ENCODE measurements at regions not wholly inside any gene's neighbourhood (a gene's known extent, or its start where the extent isn't known, plus 50 kb on each side); places are given as distances from the start of the nearest gene placed in this dataset.

GRCh38 chr4:123817025-123817688 is 420.6 kb downstream of the SPRY1 start:
- no TSS peak for BruUV-seq (replicated peaks)
- Histone ChIP-seq H3K4me3 (ENCODE audit: low read depth, low read length, poor library complexity, severe bottlenecking) (no peak overlapping the region), H2AFZ (ENCODE audit: low read length) (no peak overlapping the region), H3K4me1 (ENCODE audit: insufficient read depth, low read length, poor library complexity, severe bottlenecking) (peaks cover 3% of the 10 kb centered on the region), H3K79me2 (ENCODE audit: insufficient read depth, low read depth, low read length) (no peaks in the 10 kb centered on the region), H3K36me3 (ENCODE audit: insufficient read depth, low read length) (no peaks in the 10 kb centered on the region), H3K4me2 (ENCODE audit: low read length) (no peak overlapping the region), H4K20me1 (ENCODE audit: insufficient read depth, low read length) (no peaks in the 10 kb centered on the region), H3K9me3 (ENCODE audit: low read length) (no peaks in the 10 kb centered on the region), H3K9me2 (ENCODE audit: insufficient read depth, low read length) (no peaks in the 10 kb centered on the region), H3K27ac (ENCODE audit: low read depth, low read length, poor library complexity, severe bottlenecking) (no peak overlapping the region)
- TF ChIP-seq EZH2phosphoT487 (IDR thresholded peaks at IDR 0.05; ENCODE audit: borderline replicate concordance, low read depth, low read length) (no peak), CTCF (conservative IDR thresholded peaks at IDR 0.05; ENCODE audit: low read length) (no peak)
- ChIA-PET CTCF (ENCODE audit: unreplicated experiment) (no interaction called here), POLR2A (interaction anchor here (1.1 kb wide), 1 partner anchor 15 kb away, joined by 3 read pairs; no protein-coding TSS in a partner anchor)
- DNase-seq (ENCODE audit: low spot score) = no peak
- intact Hi-C loops (cut with micrococcal nuclease; ENCODE audit: unreplicated experiment) = no loop called here

- Histone ChIP-seq H3K4me3 (ENCODE audit: low read depth, low read length, poor library complexity, severe bottlenecking) (no peak overlapping the region), H3K4me1 (ENCODE audit: insufficient read depth, low read length, poor library complexity, severe bottlenecking) (no peaks in the 10 kb centered on the region), H2AFZ (ENCODE audit: low read length) (no peak overlapping the region), H4K20me1 (ENCODE audit: insufficient read depth, low read length) (no peaks in the 10 kb centered on the region), H3K9me2 (ENCODE audit: insufficient read depth, low read length) (no peaks in the 10 kb centered on the region), H3K36me3 (ENCODE audit: insufficient read depth, low read length) (no peaks in the 10 kb centered on the region), H3K4me2 (ENCODE audit: low read length) (no peak overlapping the region), H3K27ac (ENCODE audit: low read depth, low read length, poor library complexity, severe bottlenecking) (no peak overlapping the region), H3K9me3 (ENCODE audit: low read length) (no peaks in the 10 kb centered on the region), H3K79me2 (ENCODE audit: insufficient read depth, low read depth, low read length) (no peaks in the 10 kb centered on the region)
- no peak for DNase-seq (ENCODE audit: low spot score)
- no TSS peak for BruUV-seq (replicated peaks)
- intact Hi-C loops (cut with micrococcal nuclease; ENCODE audit: unreplicated experiment) = no loop called here
- CTCF ChIA-PET (ENCODE audit: unreplicated experiment) = no interaction called here
- POLR2A ChIA-PET = interaction anchor here (0.6 kb wide), 1 partner anchor 113 kb away, joined by 3 read pairs; no protein-coding TSS in a partner anchor
- TF ChIP-seq CTCF (conservative IDR thresholded peaks at IDR 0.05; ENCODE audit: low read length) (no peak), EZH2phosphoT487 (IDR thresholded peaks at IDR 0.05; ENCODE audit: borderline replicate concordance, low read depth, low read length) (no peak)
Measured at GRCh38 chr4:123819362-123820035, 422.9 kb downstream of the SPRY1 start.

- no peaks in the 10 kb centered on the region for H3K9me2 ChIP-seq (ENCODE audit: insufficient read depth, low read length)
- no peak overlapping the region for H3K27ac ChIP-seq (ENCODE audit: low read depth, low read length, poor library complexity, severe bottlenecking)
- no peaks in the 10 kb centered on the region for H3K36me3 ChIP-seq (ENCODE audit: insufficient read depth, low read length)
- H3K79me2 ChIP-seq (ENCODE audit: insufficient read depth, low read depth, low read length) = no peaks in the 10 kb centered on the region
- DNase-seq (ENCODE audit: low spot score) = no peak
- no peaks in the 10 kb centered on the region for H3K4me1 ChIP-seq (ENCODE audit: insufficient read depth, low read length, poor library complexity, severe bottlenecking)
- H3K4me2 ChIP-seq (ENCODE audit: low read length) = no peak overlapping the region
- no TSS peak for BruUV-seq (replicated peaks)
- H3K4me3 ChIP-seq (ENCODE audit: low read depth, low read length, poor library complexity, severe bottlenecking) = no peak overlapping the region
- no peaks in the 10 kb centered on the region for H4K20me1 ChIP-seq (ENCODE audit: insufficient read depth, low read length)
- no peak for TF ChIP-seq CTCF (conservative IDR thresholded peaks at IDR 0.05; ENCODE audit: low read length)
- no peak overlapping the region for H2AFZ ChIP-seq (ENCODE audit: low read length)
- CTCF ChIA-PET (ENCODE audit: unreplicated experiment) = no interaction called here
- no peaks in the 10 kb centered on the region for H3K9me3 ChIP-seq (ENCODE audit: low read length)
- intact Hi-C loops (cut with micrococcal nuclease; ENCODE audit: unreplicated experiment) = no loop called here
- POLR2A ChIA-PET = interaction anchor here (1.2 kb wide), 1 partner anchor 16 kb away, joined by 4 read pairs; no protein-coding TSS in a partner anchor
Measured at GRCh38 chr4:123821861-123822260, 425.3 kb downstream of the SPRY1 start.

Measured in OCI-LY7 (cell line).